Thymus (tissue), 11 donors: ENCODE measurements at regions not wholly inside any gene's neighbourhood (a gene's known extent, or its start where the extent isn't known, plus 50 kb on each side); places are given as distances from the start of the nearest gene placed in this dataset.

Source experiments
- DNase-seq, 9 donors: peaks; one replicate each; pipeline ENCODE4 v3.0.0-alpha.2; 2013; ENCODE audit warnings: low spot score in 9 of 9, low read depth in 6 of 9, missing footprints in 1 of 9
- H3K27ac ChIP-seq, 2 donors: one replicate each; pipeline ENCODE4 v1.5.1; 2013; ENCODE audit warnings: control low read depth in 1 of 2, low read depth in 1 of 2, low read length in 1 of 2, mild to moderate bottlenecking in 1 of 2, moderate library complexity in 1 of 2
- H3K27me3 ChIP-seq, 2 donors: one replicate each; pipeline ENCODE4 v1.5.1; 2013; ENCODE audit warnings: low read length in 1 of 2; ENCODE audit not compliant: control insufficient read depth in 2 of 2, insufficient read depth in 1 of 2
- H3K36me3 ChIP-seq, 2 donors: one replicate each; pipeline ENCODE4 v1.5.1; 2013; ENCODE audit warnings: low read length in 1 of 2, mild to moderate bottlenecking in 1 of 2, moderate library complexity in 1 of 2; ENCODE audit not compliant: control insufficient read depth in 2 of 2, insufficient read depth in 2 of 2
- H3K4me1 ChIP-seq, 2 donors: one replicate each; pipeline ENCODE4 v1.5.1; 2013; ENCODE audit warnings: low read length in 2 of 2; ENCODE audit not compliant: control insufficient read depth in 2 of 2, insufficient read depth in 2 of 2
- H3K4me3 ChIP-seq, 2 donors: one replicate each; pipeline ENCODE4 v1.5.1; 2013; ENCODE audit warnings: low read length in 2 of 2, control low read depth in 1 of 2, mild to moderate bottlenecking in 1 of 2
- H3K9me3 ChIP-seq, 2 donors: one replicate each; pipeline ENCODE4 v1.5.1; 2013; ENCODE audit warnings: low read length in 1 of 2, mild to moderate bottlenecking in 1 of 2; ENCODE audit not compliant: control insufficient read depth in 2 of 2, insufficient read depth in 1 of 2
- WGBS: extraction: QIAGEN DNeasy Blood & Tissue Kit; methylation state at CpG from one replicate; pipeline ENCODE4 v1.1.7; 2013; 5-methylcytosine and 5-hydroxymethylcytosine counted together
- donor health status: healthy.

- 93% methylated on average over 4 of the region's 4 CpGs for WGBS
- Histone ChIP-seq H3K4me3 (no peak overlapping the region), H3K36me3 (no peaks in the 10 kb centered on the region), H3K4me1 (peaks cover 20 to 53% of the 10 kb centered on the region in 2 donors), H3K27ac (no peak overlapping the region), H3K9me3 (no peaks in the 10 kb centered on the region), H3K27me3 (no peaks in the 10 kb centered on the region)
- DNase-seq, result no peak
These were observed 130.9 kb upstream of the RASGRP1 start for GRCh38 chr15:38695249-38696108.

GRCh38 chr15:38696109-38696727, 131.6 kb upstream of the RASGRP1 start:
- WGBS, result 22% methylated on average over 7 of the region's 7 CpGs
- Histone ChIP-seq H3K4me1 (peaks cover 20 to 49% of the 10 kb centered on the region in 2 donors), H3K36me3 (no peaks in the 10 kb centered on the region), H3K4me3 (no peak overlapping the region), H3K27ac (no peak overlapping the region), H3K9me3 (no peaks in the 10 kb centered on the region), H3K27me3 (no peaks in the 10 kb centered on the region)
- DNase-seq, result peak in 3 of 9 donors; percentile 45 to 70 (median 50)

- no peak for DNase-seq
- H3K4me3 ChIP-seq, result no peak overlapping the region
- no peaks in the 10 kb centered on the region for H3K27me3 ChIP-seq
- peaks cover 20 to 46% of the 10 kb centered on the region in 2 donors for H3K4me1 ChIP-seq
- H3K27ac ChIP-seq, result no peak overlapping the region
- no peaks in the 10 kb centered on the region for H3K9me3 ChIP-seq
- WGBS, result 89% methylated on average over 1 of the region's 1 CpG
- H3K36me3 ChIP-seq, result no peaks in the 10 kb centered on the region
These were observed 132.3 kb upstream of the RASGRP1 start for GRCh38 chr15:38696790-38697495.

GRCh38 chr15:38698254-38698653, 133.6 kb upstream of the RASGRP1 start:
- H3K4me3 ChIP-seq, result no peak overlapping the region
- no peaks in the 10 kb centered on the region for H3K36me3 ChIP-seq
- WGBS, result 5% methylated on average over 4 of the region's 4 CpGs
- peak in 1 of 9 donors; percentile 68 for DNase-seq
- H3K27ac ChIP-seq, result peak overlapping the region in 1 of 2 donors; percentile 44
- H3K27me3 ChIP-seq, result no peaks in the 10 kb centered on the region
- no peaks in the 10 kb centered on the region for H3K9me3 ChIP-seq
- peaks cover 20 to 42% of the 10 kb centered on the region in 2 donors for H3K4me1 ChIP-seq

- H3K36me3 ChIP-seq, result no peaks in the 10 kb centered on the region
- peak in 7 of 9 donors; percentile 66 to 89 (median 76) for DNase-seq
- no peak overlapping the region for H3K27ac ChIP-seq
- WGBS, result 56% methylated on average over 2 of the region's 2 CpGs
- H3K27me3 ChIP-seq, result no peaks in the 10 kb centered on the region
- no peaks in the 10 kb centered on the region for H3K9me3 ChIP-seq
- H3K4me3 ChIP-seq, result no peak overlapping the region
- peaks cover 26 to 45% of the 10 kb centered on the region in 2 donors for H3K4me1 ChIP-seq
These were observed 135.1 kb upstream of the RASGRP1 start for GRCh38 chr15:38699633-38700230.

GRCh38 chr15:38701149-38701548, 136.5 kb upstream of the RASGRP1 start:
- no peak overlapping the region for H3K4me3 ChIP-seq
- peaks cover 22 to 38% of the 10 kb centered on the region in 2 donors for H3K4me1 ChIP-seq
- WGBS, result 97% methylated on average over 5 of the region's 5 CpGs
- H3K27ac ChIP-seq, result no peak overlapping the region
- H3K36me3 ChIP-seq, result no peaks in the 10 kb centered on the region
- peaks cover 0 to 4% of the 10 kb centered on the region in 2 donors for H3K27me3 ChIP-seq
- no peaks in the 10 kb centered on the region for H3K9me3 ChIP-seq
- DNase-seq, result no peak

GRCh38 chr15:38702178-38702912, 137.7 kb upstream of the RASGRP1 start:
- no peaks in the 10 kb centered on the region for H3K36me3 ChIP-seq
- WGBS, result 95% methylated on average over 3 of the region's 3 CpGs
- peaks cover 0 to 4% of the 10 kb centered on the region in 2 donors for H3K27me3 ChIP-seq
- DNase-seq, result no peak
- H3K4me1 ChIP-seq, result peaks cover 19 to 26% of the 10 kb centered on the region in 2 donors
- no peak overlapping the region for H3K4me3 ChIP-seq
- H3K27ac ChIP-seq, result no peak overlapping the region
- H3K9me3 ChIP-seq, result no peaks in the 10 kb centered on the region

- Histone ChIP-seq H3K36me3 (no peaks in the 10 kb centered on the region), H3K4me1 (peaks cover 3 to 6% of the 10 kb centered on the region in 2 donors), H3K4me3 (no peak overlapping the region), H3K9me3 (no peaks in the 10 kb centered on the region), H3K27me3 (peaks cover 0 to 4% of the 10 kb centered on the region in 2 donors), H3K27ac (no peak overlapping the region)
- no peak for DNase-seq
- 87% methylated on average over 11 of the region's 11 CpGs for WGBS
These were observed 141.0 kb upstream of the RASGRP1 start for GRCh38 chr15:38705436-38706219.
